ENCODE measurements at regions not wholly inside any gene's neighbourhood (a gene's known extent, or its start where the extent isn't known, plus 50 kb on each side); places are given as distances from the start of the nearest gene placed in this dataset.

- TF ChIP-seq CTCF (conservative IDR thresholded peaks at IDR 0.05) (no peak), ZFX (IDR thresholded peaks at IDR 0.05) (no peak)
Observed at GRCh38 chr3:178397202-178397601, 139.0 kb upstream of the KCNMB2 start.

Data from C4-2B (cell line).